DMS53 (cell line): ENCODE measurements at regions not wholly inside any gene's neighbourhood (a gene's known extent, or its start where the extent isn't known, plus 50 kb on each side); places are given as distances from the start of the nearest gene placed in this dataset.
"Not testable (repeated sequence)": the region's sequence is repeated elsewhere in the genome, so short reads cannot be mapped to it uniquely, and the experiment has no call there.

Source experiments
- DNase-seq: peaks from one replicate; lab custom pipeline; 2025; lab: John Stamatoyannopoulos, UW

- DNase-seq: no peak
Observed at GRCh38 chr2:144833075-144833637, 313.2 kb upstream of the ZEB2 start.

GRCh38 chr2:144832048-144832447 lies 312.1 kb upstream of the ZEB2 start:
- no peak for DNase-seq

DNA sequence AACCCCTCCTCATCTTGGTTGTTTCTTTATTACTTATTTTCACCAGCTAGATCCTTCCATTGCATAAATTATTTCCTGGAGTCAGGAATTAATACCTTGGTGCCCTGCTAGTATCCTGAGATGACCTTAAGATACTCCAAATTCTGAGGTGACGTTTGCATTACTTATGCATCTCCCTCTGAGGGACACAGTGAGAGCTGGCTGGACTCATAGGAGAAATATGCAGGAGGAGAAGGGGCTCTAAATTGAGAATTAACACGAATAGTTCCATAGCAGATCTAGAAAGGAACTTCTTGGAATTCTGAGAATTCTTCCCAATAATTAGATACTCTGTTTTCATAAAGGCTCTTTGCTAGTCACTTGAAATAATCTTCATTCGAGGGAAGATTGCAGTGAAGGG lies 310.6 kb upstream of the ZEB2 start:
- DNase-seq: no peak

GRCh38 chr2:144827404-144827803 lies 307.5 kb upstream of the ZEB2 start:
- no peak for DNase-seq

GRCh38 chr2:144826105-144826504 lies 306.2 kb upstream of the ZEB2 start:
- no peak for DNase-seq

DNA sequence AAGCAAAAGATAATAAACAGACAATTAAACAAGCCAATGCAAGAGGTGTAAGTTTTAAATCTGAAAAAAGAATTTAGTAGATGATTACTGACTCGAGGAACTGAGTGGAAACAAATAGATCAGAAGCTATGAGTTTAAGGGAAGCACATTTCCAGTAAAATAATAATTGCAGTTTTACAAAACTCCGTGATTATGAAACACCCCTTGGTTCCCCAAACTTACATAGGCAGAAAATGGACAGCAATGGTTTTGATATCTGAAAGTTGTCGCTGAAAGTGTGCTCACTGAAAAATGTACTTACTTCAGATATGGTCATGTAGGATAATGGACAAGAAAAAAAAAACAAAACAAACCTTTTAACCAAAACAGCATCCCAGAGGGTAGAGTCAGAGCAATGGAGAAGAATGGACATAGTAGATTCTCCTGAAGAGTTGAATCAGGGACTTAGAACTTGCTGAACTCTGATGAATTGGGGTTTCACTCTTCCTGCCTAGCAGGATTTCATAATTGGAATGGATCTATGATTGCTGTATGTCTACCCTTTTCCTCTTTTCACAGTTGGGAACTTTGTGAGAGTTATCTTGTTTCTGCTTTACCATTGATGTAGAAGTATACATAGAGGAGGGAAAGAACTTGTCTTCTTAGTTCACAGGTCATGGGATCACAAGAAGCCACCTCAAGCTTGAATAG lies 305.6 kb upstream of the ZEB2 start:
- DNase-seq: no peak

DNA sequence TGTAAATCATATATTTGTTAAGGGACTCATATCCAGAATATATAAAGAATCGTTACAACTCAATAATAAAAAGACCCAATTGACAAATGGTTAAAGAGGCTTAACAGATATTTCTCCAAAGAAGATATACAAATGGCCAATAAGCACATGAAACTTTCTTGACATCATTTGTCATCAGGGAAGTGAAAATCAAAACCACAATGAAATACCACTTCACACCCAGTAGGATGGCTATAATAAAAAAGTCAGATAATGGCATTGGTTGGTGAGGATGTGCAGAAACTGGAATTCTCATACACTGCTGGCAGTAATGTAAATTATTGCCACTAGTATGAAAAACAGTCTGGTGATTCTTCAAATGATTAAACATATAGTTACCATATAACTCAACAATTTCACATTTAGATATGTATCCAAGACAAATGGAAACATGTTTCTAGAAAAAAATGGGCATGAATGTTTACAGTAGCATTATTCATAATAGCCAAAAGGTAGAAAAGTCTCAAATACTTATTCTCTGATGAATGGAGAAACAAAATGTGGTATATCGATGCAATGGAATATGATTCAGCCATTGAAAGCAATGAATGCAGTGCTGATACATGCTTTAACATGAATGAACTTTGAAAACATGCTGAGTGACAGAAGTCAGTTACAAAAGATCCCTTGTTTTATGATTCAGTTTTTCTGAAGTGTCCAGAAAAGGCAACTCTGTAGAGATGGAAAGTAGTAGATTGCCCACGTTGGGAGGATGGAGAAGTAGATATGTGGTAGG lies 304.6 kb upstream of the ZEB2 start:
- no peak for DNase-seq

- DNase-seq: no peak
Observed at GRCh38 chr2:144822966-144823365, 303.0 kb upstream of the ZEB2 start.

DNA sequence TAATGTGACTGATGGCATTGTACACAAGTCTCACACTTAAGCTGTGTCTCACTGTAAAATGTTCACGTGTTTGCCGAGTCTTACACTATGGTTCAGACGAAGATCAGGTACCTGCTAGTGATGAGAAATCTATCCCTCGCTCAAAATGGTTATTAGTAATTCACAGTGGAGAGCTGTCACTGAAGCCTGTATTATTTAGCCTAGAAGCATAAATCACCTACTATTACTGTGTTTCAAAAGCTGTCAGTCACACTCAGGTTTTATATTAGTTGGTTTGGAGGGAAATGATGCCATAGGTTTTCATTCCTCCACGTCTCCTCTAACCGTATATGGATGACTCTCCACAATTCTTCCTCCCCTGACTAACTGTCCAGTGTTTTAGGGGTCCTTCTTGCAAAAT lies 292.4 kb upstream of the ZEB2 start:
- DNase-seq: no peak

- DNase-seq: no peak
Observed at GRCh38 chr2:144801766-144802165, 281.8 kb upstream of the ZEB2 start.

- no peak for DNase-seq
Observed at GRCh38 chr2:144801325-144801724, 281.4 kb upstream of the ZEB2 start.

DNA sequence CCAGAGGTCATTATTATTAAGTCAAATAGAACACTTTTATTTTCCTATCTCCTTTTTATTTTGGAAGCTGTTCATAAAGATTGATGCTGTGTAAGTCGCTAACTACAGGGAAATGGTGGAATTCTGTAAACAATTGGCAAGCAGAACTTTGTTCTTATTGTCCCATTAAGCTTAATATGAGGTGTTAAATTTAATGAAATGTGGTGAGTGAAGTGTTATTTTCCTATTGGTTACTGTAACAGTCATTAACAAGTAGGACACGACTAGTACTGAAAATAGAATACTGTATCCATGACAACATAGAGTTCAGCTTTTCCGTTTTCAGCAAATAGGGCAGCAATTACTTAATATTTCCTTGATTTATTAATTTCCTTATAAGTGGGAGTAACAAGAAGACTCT lies 279.1 kb upstream of the ZEB2 start:
- DNase-seq: no peak

DNA sequence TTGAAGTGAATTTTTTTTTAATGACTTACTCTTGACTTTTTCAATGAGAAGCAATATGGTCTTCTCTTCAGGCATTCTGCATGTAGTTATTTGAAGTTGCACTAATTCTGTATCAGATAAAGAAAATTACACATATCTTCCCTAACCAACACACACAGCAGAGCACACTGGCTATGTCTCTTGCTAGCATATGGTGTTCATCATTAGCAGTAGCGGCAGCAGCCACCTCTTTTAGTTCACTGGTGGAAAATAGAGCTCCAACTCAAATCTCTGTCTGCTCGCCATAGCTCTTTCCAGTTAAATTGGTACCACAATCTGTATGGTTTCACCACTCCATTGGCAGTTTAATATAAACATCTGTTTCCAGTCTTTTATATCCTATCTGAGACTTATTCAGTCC lies 278.1 kb upstream of the ZEB2 start:
- DNase-seq: no peak

DNA sequence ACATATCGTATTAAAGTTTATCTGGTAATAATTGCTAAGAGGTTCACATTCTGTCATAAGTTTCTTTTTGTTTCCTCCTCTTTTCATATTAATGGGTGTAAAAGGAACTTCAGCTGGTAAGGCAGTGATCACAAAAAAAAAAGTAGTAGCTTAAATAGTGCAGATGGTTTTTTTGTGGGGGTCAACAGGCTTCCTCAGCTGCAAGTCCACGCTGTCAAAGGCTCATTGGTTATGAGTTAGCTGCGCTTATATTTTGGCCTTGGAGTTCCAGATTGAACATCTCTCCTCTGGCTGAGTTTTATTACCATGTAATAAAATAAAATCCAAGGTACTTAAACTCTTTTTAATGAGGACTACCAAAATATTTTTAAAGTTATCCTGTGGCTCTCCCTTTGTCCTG lies 277.0 kb upstream of the ZEB2 start:
- DNase-seq: no peak

DNA sequence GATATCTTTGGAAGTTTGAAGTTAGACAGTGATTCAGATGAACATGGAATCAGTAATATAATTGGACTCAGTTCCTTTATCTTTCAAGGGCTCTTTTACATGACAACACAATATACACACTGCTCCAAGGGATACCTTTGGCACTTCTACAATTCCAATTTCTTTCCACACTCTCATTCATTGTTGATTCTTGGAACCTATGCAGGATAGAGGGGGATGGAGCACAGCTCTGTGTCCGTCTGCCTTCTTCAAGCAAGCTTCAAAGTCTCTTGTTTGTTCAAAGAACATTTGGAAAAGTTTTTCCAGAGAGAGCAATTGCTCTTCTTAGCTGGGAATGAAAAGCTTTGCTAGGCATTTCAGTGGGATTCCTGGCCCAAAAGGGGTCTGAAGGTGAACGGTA lies 276.2 kb upstream of the ZEB2 start:
- DNase-seq: no peak

DNA sequence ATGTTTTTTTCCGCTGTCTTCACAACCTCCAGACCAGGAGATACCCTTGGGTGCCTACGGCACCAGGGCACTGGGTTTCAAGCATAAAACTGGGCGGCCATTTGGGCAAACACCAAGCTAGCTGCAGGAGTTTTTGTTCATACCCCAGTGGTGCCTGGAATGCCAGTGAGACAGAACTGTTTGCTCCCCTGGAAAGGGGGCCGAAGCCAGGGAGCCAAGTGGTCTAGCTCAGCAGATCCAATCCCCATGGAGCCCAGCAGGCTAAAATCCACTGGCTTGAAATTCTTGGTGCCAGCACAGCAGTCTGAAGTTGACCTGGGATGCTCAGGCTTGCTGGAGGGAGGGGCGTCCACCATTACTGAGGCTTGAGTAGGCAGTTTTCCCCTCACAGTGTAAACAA lies 265.3 kb upstream of the ZEB2 start:
- DNase-seq: no peak

- no peak for DNase-seq
Observed at GRCh38 chr2:144780983-144781382, 261.1 kb upstream of the ZEB2 start.

DNA sequence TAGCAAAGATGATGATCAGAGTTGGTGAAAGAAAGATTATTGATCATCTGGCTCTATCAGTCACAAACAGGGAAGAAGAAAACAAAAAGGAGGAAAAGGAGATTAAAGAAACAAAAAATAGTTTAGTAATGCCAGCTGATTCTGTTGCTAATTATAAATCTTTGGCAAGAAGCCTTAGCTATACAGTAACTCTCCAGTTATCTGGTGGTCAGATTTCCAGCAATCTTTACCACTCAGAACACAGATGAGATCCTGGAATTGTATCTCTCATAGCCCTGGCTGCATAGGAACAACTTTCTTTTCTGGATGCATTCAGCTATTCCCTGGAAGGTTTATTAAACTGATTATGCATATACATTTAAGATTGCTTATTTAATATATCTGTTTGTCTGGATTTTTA lies 256.8 kb upstream of the ZEB2 start:
- DNase-seq: no peak

GRCh38 chr2:144774809-144775208 lies 254.9 kb upstream of the ZEB2 start:
- DNase-seq: no peak

DNA sequence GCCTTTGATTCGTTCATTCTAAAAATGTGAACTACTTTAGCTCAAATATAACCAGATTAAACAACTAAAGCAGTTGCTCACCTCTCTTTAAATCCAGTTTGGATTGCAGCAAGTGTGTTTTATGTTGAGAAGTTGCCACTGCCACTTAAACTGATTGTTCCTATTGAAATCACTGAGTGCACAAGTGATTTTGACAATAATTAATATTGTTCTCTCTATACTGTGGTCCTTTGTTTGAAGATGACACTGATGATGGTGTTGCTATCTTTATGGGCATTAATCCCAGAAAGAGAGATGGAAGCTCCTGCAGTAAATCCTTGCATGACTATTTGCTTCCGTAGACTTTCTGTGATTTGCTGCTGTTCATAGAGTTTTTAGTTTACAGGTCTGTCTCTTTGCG lies 251.4 kb upstream of the ZEB2 start:
- no peak for DNase-seq

DNA sequence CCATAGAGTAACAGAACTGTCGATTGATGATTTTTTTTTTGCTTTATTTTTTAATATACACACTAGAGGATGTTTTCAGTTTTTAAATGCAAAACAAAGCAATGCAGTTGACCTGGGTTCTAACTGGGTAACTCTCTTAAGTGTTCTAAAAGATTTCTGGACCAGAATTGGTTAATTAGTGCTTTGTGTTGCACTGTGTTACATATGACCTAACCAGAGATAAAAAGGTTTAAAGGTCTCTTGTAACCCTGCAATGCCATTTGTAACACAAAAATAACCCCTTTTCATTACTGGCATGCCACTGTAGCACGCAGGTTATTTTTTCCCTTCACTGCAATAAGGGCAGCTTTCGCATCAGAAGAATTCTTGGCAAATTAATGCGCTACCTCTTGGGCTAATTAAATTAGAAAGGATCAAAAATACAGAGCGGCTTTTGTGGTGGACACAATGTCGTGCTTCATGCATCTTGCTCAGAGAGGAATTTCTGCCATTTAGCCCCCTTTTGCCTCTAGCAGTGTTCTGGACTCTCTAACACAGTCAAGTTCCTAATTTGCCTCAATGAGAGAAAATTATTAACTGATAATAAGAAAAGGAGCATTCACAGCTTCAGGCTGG lies 250.8 kb upstream of the ZEB2 start:
- DNase-seq: no peak

DNA sequence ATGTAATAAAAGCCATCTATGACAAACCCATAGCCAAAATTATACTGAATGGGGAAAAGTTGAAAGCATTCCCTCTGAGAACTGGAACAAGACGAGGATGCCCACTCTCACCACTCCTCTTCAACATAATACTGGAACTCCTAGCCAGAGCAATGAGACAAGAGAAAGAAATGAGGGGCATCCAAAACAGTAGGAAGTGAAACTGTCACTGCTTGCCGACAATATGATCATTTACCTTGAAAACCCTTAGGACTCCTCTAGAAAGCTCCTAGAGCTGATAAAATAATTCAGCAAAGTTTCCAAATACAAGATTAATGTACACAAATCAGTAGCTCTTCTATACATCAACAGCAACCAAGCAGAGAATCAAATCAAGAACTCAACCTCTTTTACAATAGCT lies 241.0 kb upstream of the ZEB2 start:
- not testable (repeated sequence) for DNase-seq

GRCh38 chr2:144759746-144760145 lies 239.8 kb upstream of the ZEB2 start:
- no peak for DNase-seq
